Erythroblast (primary cell): ENCODE measurements at regions not wholly inside any gene's neighbourhood (a gene's known extent, or its start where the extent isn't known, plus 50 kb on each side); places are given as distances from the start of the nearest gene placed in this dataset.

Source experiments
- GATA1 ChIP-seq: IDR thresholded peaks from 2 replicates; pipeline ENCODE4 v1.6.1; 2011; ENCODE audit warnings: low read depth, mild to moderate bottlenecking, control low read depth, low read length, moderate library complexity
- POLR2A ChIP-seq: IDR thresholded peaks from 2 replicates; pipeline ENCODE4 v1.6.1; 2011; ENCODE audit warnings: mild to moderate bottlenecking, low read length

- TF ChIP-seq POLR2A (no peak), GATA1 (no peak)
Observed at GRCh38 chr3:24915639-24916038, 421.0 kb upstream of the THRB start.
